ENCODE measurements at regions not wholly inside any gene's neighbourhood (a gene's known extent, or its start where the extent isn't known, plus 50 kb on each side); places are given as distances from the start of the nearest gene placed in this dataset.
"Not testable (repeated sequence)": the region's sequence is repeated elsewhere in the genome, so short reads cannot be mapped to it uniquely, and the experiment has no call there.

DNA sequence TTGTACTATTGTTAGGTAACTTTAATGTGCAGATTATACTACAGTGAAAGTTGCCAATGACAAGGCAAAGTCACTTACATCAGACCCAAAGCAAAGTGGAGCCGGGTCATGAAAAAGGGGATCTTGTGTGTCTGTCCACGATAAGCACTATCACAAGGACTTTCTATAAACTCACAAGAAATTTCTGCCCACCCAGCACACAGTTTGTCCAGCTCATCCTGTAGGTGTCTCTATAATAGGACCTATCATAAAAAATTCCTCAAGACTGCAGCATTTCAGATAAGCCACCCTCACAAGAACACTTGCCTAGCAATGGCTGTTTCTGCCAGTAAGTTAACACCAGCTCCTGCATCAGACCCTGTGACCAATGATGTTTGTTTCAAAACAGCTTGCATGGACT is 335.9 kb downstream of the OR4F29 start:
- H3K9me3 ChIP-seq (ENCODE audit: control insufficient read depth in 3 of 3, low read length in 3 of 3); H3K27me3 ChIP-seq (ENCODE audit: control insufficient read depth in 3 of 3, insufficient read depth in 3 of 3, low read length in 3 of 3); H3K27ac ChIP-seq (ENCODE audit: low read depth, low read length); H3K36me3 ChIP-seq (ENCODE audit: control insufficient read depth in 3 of 3, insufficient read depth in 3 of 3, low read length in 3 of 3); H3K9ac ChIP-seq (ENCODE audit: low read depth in 1 of 3, low read length in 3 of 3); H3K4me1 ChIP-seq (ENCODE audit: control insufficient read depth in 3 of 3, insufficient read depth in 3 of 3, low read length in 3 of 3); H3K4me3 ChIP-seq (ENCODE audit: low read length in 3 of 3): not testable (repeated sequence)

DNA sequence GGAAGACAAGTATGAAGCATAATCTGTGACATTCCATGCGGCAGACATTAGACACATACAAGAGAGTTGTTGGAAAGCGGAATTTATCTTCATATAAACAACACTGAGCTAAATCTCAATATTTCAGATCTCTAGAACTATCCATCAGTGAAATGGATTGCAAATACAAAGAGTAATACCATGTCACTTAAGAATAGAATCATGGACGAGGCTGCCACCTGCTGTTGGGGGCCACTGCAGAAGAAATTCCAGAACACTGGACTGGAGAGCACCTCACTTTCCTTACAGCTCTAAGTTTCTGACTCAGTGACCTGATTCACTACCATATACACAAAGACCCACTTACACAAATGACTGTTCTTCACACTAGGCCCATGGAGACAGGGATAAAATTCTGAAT is 346.7 kb downstream of the OR4F29 start:
- H3K4me1 ChIP-seq (ENCODE audit: control insufficient read depth in 3 of 3, insufficient read depth in 3 of 3, low read length in 3 of 3); H3K4me3 ChIP-seq (ENCODE audit: low read length in 3 of 3); H3K27ac ChIP-seq (ENCODE audit: low read depth, low read length); H3K27me3 ChIP-seq (ENCODE audit: control insufficient read depth in 3 of 3, insufficient read depth in 3 of 3, low read length in 3 of 3); H3K36me3 ChIP-seq (ENCODE audit: control insufficient read depth in 3 of 3, insufficient read depth in 3 of 3, low read length in 3 of 3); H3K9ac ChIP-seq (ENCODE audit: low read depth in 1 of 3, low read length in 3 of 3); H3K9me3 ChIP-seq (ENCODE audit: control insufficient read depth in 3 of 3, low read length in 3 of 3): not testable (repeated sequence)

DNA sequence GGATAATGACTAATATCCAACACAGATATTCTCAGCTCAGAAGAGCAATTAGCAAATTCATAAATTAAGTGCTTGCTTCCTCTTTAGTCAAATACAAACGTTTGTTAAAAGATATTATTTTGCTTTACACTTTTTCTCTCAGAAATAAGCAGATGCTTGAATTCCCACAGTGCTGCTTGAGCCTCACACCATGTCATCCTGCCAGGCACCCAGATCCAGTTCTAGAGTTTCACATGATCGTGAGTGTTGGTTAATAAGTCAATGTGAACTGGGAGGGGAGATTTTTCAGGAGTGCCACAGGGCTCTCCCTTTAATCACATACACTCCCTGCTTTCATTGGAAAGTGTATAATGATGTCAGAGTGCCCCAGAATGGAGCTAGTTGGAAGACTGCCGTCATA is 352.0 kb downstream of the OR4F29 start:
- not testable (repeated sequence) for H3K4me1 ChIP-seq (ENCODE audit: control insufficient read depth in 3 of 3, insufficient read depth in 3 of 3, low read length in 3 of 3); H3K36me3 ChIP-seq (ENCODE audit: control insufficient read depth in 3 of 3, insufficient read depth in 3 of 3, low read length in 3 of 3); H3K4me3 ChIP-seq (ENCODE audit: low read length in 3 of 3); H3K27me3 ChIP-seq (ENCODE audit: control insufficient read depth in 3 of 3, insufficient read depth in 3 of 3, low read length in 3 of 3); H3K9ac ChIP-seq (ENCODE audit: low read depth in 1 of 3, low read length in 3 of 3); H3K27ac ChIP-seq (ENCODE audit: low read depth, low read length); H3K9me3 ChIP-seq (ENCODE audit: control insufficient read depth in 3 of 3, low read length in 3 of 3)

DNA sequence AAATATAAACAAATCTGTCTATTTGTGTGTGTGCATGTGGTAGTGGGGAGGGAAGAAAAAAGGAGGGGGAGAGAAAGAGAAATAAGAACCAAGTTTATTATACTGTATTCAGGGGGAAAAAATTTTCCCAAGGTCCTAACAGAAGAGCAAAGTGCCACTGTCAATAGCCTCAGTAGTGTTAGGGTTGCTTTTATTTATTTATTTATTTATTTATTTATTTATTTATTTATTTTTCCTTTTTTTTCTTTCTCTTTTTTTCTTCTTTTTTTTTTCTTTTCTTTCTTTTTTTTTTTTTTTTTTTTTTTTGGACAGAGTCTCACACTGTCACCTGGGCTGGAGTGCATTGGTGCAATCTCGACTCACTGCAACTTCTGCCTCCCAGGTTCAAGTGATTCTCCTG is 352.7 kb downstream of the OR4F29 start:
- H3K36me3 ChIP-seq (ENCODE audit: control insufficient read depth in 3 of 3, insufficient read depth in 3 of 3, low read length in 3 of 3); H3K9ac ChIP-seq (ENCODE audit: low read depth in 1 of 3, low read length in 3 of 3): not testable (repeated sequence)

DNA sequence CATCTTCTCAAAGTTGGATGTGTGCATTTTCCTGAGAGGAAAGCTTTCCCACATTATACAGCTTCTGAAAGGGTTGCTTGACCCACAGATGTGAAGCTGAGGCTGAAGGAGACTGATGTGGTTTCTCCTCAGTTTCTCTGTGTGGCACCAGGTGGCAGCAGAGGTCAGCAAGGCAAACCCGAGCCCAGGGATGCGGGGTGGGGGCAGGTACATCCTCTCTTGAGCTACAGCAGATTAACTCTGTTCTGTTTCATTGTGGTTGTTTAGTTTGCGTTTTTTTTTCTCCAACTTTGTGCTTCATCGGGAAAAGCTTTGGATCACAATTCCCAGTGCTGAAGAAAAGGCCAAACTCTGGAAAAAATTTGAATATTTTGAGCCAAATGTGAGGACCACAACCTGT is 360.2 kb downstream of the OR4F29 start:
- H3K9me3 ChIP-seq (ENCODE audit: control insufficient read depth in 3 of 3, low read length in 3 of 3); H3K9ac ChIP-seq (ENCODE audit: low read depth in 1 of 3, low read length in 3 of 3); H3K36me3 ChIP-seq (ENCODE audit: control insufficient read depth in 3 of 3, insufficient read depth in 3 of 3, low read length in 3 of 3): not testable (repeated sequence)

More for the DNA sequence above, 352.7 kb downstream of the OR4F29 start:
- not testable (repeated sequence) for H3K9me3 ChIP-seq (ENCODE audit: control insufficient read depth in 3 of 3, low read length in 3 of 3); H3K4me3 ChIP-seq (ENCODE audit: low read length in 3 of 3); H3K27ac ChIP-seq (ENCODE audit: low read depth, low read length); H3K27me3 ChIP-seq (ENCODE audit: control insufficient read depth in 3 of 3, insufficient read depth in 3 of 3, low read length in 3 of 3); H3K4me1 ChIP-seq (ENCODE audit: control insufficient read depth in 3 of 3, insufficient read depth in 3 of 3, low read length in 3 of 3)

DNA sequence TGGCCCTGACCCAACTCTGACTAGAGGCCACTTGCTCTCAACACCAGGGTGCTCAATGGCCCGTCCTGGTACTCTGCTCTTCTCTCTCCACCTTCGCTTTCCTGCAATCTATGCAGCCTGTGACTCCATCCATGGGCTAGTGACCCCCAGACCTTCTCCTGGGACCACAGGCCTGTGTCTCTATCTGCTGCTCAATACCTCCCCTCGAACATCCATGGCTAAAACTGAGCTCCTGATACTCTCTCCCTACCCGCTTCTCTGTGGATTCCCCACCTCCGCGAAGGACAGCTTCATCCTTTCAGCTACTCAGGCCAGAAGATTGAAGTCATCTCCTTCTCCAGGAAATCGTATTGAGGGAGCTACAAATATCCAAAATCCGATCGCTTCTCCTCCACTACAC is 363.4 kb downstream of the OR4F29 start:
- H3K27ac ChIP-seq (ENCODE audit: low read depth, low read length); H3K4me1 ChIP-seq (ENCODE audit: control insufficient read depth in 3 of 3, insufficient read depth in 3 of 3, low read length in 3 of 3); H3K36me3 ChIP-seq (ENCODE audit: control insufficient read depth in 3 of 3, insufficient read depth in 3 of 3, low read length in 3 of 3); H3K9ac ChIP-seq (ENCODE audit: low read depth in 1 of 3, low read length in 3 of 3); H3K4me3 ChIP-seq (ENCODE audit: low read length in 3 of 3); H3K27me3 ChIP-seq (ENCODE audit: control insufficient read depth in 3 of 3, insufficient read depth in 3 of 3, low read length in 3 of 3); H3K9me3 ChIP-seq (ENCODE audit: control insufficient read depth in 3 of 3, low read length in 3 of 3): not testable (repeated sequence)

More for the DNA sequence above, 360.2 kb downstream of the OR4F29 start:
- not testable (repeated sequence) for H3K4me1 ChIP-seq (ENCODE audit: control insufficient read depth in 3 of 3, insufficient read depth in 3 of 3, low read length in 3 of 3); H3K27ac ChIP-seq (ENCODE audit: low read depth, low read length); H3K4me3 ChIP-seq (ENCODE audit: low read length in 3 of 3); H3K27me3 ChIP-seq (ENCODE audit: control insufficient read depth in 3 of 3, insufficient read depth in 3 of 3, low read length in 3 of 3)

DNA sequence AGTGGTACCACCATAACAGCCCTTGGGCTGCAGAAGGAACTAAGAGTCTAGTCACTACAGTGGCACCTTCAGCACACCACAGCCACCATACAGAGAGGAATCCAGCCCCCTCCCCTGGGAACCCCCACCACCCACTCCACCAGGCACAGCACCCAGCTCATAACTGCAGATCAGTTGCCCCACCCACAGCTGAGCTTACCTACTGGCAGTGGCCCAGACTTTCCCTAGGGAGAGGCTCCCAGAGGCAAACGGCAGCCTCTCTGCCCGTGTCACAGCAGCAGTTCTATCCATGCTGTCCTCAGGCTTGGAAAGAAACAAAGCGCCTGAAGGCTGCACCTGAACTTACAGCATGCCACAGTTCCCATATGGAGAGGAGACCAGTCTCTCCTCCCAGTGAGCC is 372.3 kb downstream of the OR4F29 start:
- H3K27ac ChIP-seq (ENCODE audit: low read depth, low read length), result not testable (repeated sequence)

DNA sequence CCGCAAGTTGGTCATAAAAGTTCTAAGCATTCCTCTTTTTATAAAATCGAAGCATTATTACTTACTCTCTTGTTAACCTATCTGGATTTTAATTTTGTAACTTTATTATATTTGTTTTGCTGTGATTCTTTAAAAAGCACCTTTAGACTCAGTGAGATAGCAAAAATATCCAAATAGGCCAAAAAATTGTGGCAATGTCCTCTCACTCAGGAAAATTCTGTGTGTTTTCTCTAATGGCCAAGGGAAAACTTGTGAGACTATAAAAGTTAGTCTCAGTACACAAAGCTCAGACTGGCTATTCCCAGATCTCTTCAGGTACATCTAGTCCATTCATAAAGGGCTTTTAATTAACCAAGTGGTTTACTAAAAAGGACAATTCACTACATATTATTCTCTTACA is 386.4 kb downstream of the OR4F29 start, which contains the start of gene OR4F5:
OR4F5 (plus strand) TSS at position 301 of the 400 bp plus-strand sequence.
- H3K9me3 ChIP-seq (ENCODE audit: control insufficient read depth in 3 of 3, low read length in 3 of 3); H3K9ac ChIP-seq (ENCODE audit: low read depth in 1 of 3, low read length in 3 of 3); H3K36me3 ChIP-seq (ENCODE audit: control insufficient read depth in 3 of 3, insufficient read depth in 3 of 3, low read length in 3 of 3); H3K4me3 ChIP-seq (ENCODE audit: low read length in 3 of 3); H3K4me1 ChIP-seq (ENCODE audit: control insufficient read depth in 3 of 3, insufficient read depth in 3 of 3, low read length in 3 of 3); H3K27ac ChIP-seq (ENCODE audit: low read depth, low read length); H3K27me3 ChIP-seq (ENCODE audit: control insufficient read depth in 3 of 3, insufficient read depth in 3 of 3, low read length in 3 of 3): not testable (repeated sequence)

More for the DNA sequence above, 372.3 kb downstream of the OR4F29 start:
- H3K9ac ChIP-seq (ENCODE audit: low read depth in 1 of 3, low read length in 3 of 3); H3K27me3 ChIP-seq (ENCODE audit: control insufficient read depth in 3 of 3, insufficient read depth in 3 of 3, low read length in 3 of 3); H3K4me1 ChIP-seq (ENCODE audit: control insufficient read depth in 3 of 3, insufficient read depth in 3 of 3, low read length in 3 of 3); H3K9me3 ChIP-seq (ENCODE audit: control insufficient read depth in 3 of 3, low read length in 3 of 3); H3K36me3 ChIP-seq (ENCODE audit: control insufficient read depth in 3 of 3, insufficient read depth in 3 of 3, low read length in 3 of 3); H3K4me3 ChIP-seq (ENCODE audit: low read length in 3 of 3): not testable (repeated sequence)

DNA sequence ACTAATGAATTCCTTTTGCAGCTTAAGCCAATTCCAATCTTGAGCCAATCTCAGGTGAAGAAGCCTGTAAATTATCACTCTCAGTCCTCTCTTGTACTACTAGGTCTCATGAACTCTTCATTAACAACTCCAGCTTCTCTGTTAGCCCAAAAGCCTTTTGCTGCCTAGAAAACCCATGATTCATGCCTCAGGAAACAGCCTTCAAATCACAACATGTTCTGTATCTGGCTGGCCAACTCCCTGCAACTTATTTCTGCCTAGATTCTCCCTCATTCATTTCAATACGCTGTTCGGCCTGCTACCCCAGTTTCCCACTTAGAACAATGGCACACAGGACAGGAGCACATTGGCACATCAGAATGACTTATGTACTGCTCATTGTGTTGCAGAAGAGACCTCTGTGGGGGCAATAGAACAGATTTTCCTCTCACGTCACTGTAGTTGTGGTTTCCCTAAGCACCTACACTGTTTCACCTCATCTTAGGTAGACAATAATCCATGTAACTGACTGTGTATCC is 395.4 kb downstream of the OR4F29 start:
- H3K4me3 ChIP-seq (ENCODE audit: low read length in 3 of 3); H3K9me3 ChIP-seq (ENCODE audit: control insufficient read depth in 3 of 3, low read length in 3 of 3); H3K27me3 ChIP-seq (ENCODE audit: control insufficient read depth in 3 of 3, insufficient read depth in 3 of 3, low read length in 3 of 3); H3K27ac ChIP-seq (ENCODE audit: low read depth, low read length); H3K4me1 ChIP-seq (ENCODE audit: control insufficient read depth in 3 of 3, insufficient read depth in 3 of 3, low read length in 3 of 3); H3K9ac ChIP-seq (ENCODE audit: low read depth in 1 of 3, low read length in 3 of 3); H3K36me3 ChIP-seq (ENCODE audit: control insufficient read depth in 3 of 3, insufficient read depth in 3 of 3, low read length in 3 of 3): not testable (repeated sequence)

DNA sequence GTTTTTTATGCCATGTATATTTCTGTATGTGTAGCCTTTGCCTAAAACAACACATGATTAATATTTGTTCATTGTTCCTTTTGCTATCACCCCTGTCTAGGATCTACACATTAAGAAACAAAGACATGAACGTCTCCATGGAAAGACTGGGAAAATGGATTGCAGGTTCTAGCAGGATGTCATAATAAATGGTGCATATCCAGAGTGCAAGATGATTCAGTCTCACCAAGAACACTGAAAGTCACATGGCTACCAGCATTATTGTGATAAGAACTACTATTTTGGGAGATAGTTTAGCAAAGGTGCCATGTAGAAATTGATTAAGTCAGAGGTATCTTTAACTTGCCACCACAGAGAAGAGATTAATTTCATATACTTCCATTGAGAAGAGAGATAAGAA is 398.3 kb downstream of the OR4F29 start:
- not testable (repeated sequence) for H3K4me1 ChIP-seq (ENCODE audit: control insufficient read depth in 3 of 3, insufficient read depth in 3 of 3, low read length in 3 of 3); H3K9ac ChIP-seq (ENCODE audit: low read depth in 1 of 3, low read length in 3 of 3); H3K4me3 ChIP-seq (ENCODE audit: low read length in 3 of 3)

DNA sequence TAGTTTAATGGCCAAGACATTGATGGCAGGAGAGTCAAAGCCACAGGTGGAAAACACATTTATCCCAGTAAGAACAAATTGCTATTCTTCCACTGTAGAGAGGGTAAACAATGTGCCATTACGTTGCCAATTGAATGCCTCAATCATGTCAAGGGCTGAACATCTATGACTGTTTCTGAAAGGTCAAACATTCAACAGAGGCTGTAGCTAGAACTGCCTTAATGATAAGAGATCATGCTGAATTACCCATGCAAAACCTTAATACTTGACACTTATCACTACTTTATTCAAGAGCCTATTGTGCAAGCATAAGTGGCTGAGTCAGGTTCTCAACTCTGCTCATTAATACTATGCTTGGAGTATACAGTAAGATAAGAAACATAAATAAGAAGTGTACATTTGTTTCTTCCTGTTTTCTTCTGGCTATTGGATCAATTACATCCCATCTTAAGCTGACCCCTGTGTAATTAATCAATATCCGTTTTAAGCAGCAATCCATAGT is 409.5 kb downstream of the OR4F29 start:
- H3K4me1 ChIP-seq (ENCODE audit: control insufficient read depth in 3 of 3, insufficient read depth in 3 of 3, low read length in 3 of 3); H3K27ac ChIP-seq (ENCODE audit: low read depth, low read length); H3K27me3 ChIP-seq (ENCODE audit: control insufficient read depth in 3 of 3, insufficient read depth in 3 of 3, low read length in 3 of 3); H3K9ac ChIP-seq (ENCODE audit: low read depth in 1 of 3, low read length in 3 of 3); H3K36me3 ChIP-seq (ENCODE audit: control insufficient read depth in 3 of 3, insufficient read depth in 3 of 3, low read length in 3 of 3); H3K9me3 ChIP-seq (ENCODE audit: control insufficient read depth in 3 of 3, low read length in 3 of 3); H3K4me3 ChIP-seq (ENCODE audit: low read length in 3 of 3): not testable (repeated sequence)

More for the DNA sequence above, 398.3 kb downstream of the OR4F29 start:
- not testable (repeated sequence) for H3K9me3 ChIP-seq (ENCODE audit: control insufficient read depth in 3 of 3, low read length in 3 of 3); H3K36me3 ChIP-seq (ENCODE audit: control insufficient read depth in 3 of 3, insufficient read depth in 3 of 3, low read length in 3 of 3); H3K27ac ChIP-seq (ENCODE audit: low read depth, low read length); H3K27me3 ChIP-seq (ENCODE audit: control insufficient read depth in 3 of 3, insufficient read depth in 3 of 3, low read length in 3 of 3)

Data from skeletal muscle tissue (tissue), 3 donors.